ENCODE measurements at regions not wholly inside any gene's neighbourhood (a gene's known extent, or its start where the extent isn't known, plus 50 kb on each side); places are given as distances from the start of the nearest gene placed in this dataset.

DNA sequence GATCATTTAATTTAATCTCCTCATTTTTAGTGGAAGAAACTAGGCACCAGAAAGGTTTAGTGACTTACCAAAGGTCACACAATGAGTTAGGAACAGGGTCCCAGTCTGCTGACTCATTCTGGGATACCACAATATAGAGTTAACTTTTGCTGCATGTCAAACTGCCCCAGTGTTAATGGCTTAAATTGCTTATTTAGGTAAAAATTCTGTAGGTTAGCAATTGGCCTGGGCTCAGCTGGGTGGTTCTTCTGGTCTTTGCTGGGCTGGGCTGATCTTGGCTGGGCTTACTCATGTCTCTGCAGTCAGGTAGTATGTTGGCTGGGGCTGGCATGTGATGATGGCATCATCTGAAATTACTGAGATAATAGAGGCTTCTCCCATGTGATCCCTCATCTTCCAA is 111.6 kb downstream of the EMX2 start:
- no peak overlapping the region for H3K4me2 ChIP-seq (ENCODE audit: control insufficient read depth, insufficient read depth)
- peak; percentile 25 for DNase-seq (ENCODE audit: low read depth, low spot score)
- peaks cover 30% of the 10 kb centered on the region; the same call in 2 of the 3 replicates for H3K9me3 ChIP-seq (replicated peaks; ENCODE audit: control insufficient read depth, insufficient read depth, low read length)
- ChIA-PET SMC1A (ENCODE audit: uncharacterized antibody, unreplicated experiment) (interaction anchor here (0.9 to 17.2 kb wide), 18 partner anchors 10 to 559 kb away, joined by 3 to 300 read pairs (median 5); no protein-coding TSS in a partner anchor), CTCF (interaction anchor here (0.7 to 6.7 kb wide), 9 partner anchors 9 to 157 kb away, joined by 3 to 55 read pairs (median 4); no protein-coding TSS in a partner anchor), RAD21 (ENCODE audit: unreplicated experiment) (interaction anchor here (0.7 to 7.4 kb wide), 10 partner anchors 10 to 114 kb away, joined by 3 to 138 read pairs (median 6); partner anchors contain the start of gene EMX2), POLR2A (interaction anchor here (0.7 to 6.0 kb wide), 6 partner anchors 9 to 34 kb away, joined by 3 to 56 read pairs (median 5); no protein-coding TSS in a partner anchor)
- peaks cover 46% of the 10 kb centered on the region for H3K4me1 ChIP-seq (ENCODE audit: control insufficient read depth, insufficient read depth, low read length)
- no peaks in the 10 kb centered on the region for H3K27me3 ChIP-seq (replicated peaks in 1 of 2; ENCODE audit: control insufficient read depth in 2 of 2, insufficient read depth in 2 of 2, low read length in 1 of 2)
- no peaks in the 10 kb centered on the region for H4K20me1 ChIP-seq (ENCODE audit: control insufficient read depth, insufficient read depth)
- peak overlapping the region; percentile 75; the same call in 1 of the 2 replicates for H3K27ac ChIP-seq (ENCODE audit: control insufficient read depth, insufficient read depth)
- H2AFZ ChIP-seq (ENCODE audit: control insufficient read depth, low read depth, low read length) = no peak overlapping the region
- no peaks in the 10 kb centered on the region for H3K36me3 ChIP-seq (ENCODE audit: control insufficient read depth in 2 of 2, insufficient read depth in 2 of 2, low read length in 1 of 2)
- no peak; the same call in 2 of the 3 replicates for ATAC-seq
- H3K79me2 ChIP-seq (ENCODE audit: control insufficient read depth, insufficient read depth, low read length) = no peaks in the 10 kb centered on the region
- FAIRE-seq = no peak
- H3K9ac ChIP-seq (ENCODE audit: control insufficient read depth, insufficient read depth, low read length) = no peak overlapping the region
- intact Hi-C loops (cut with micrococcal nuclease; ENCODE audit: unreplicated experiment) (loop anchor here (10.0 kb wide), 2 partner anchors 109 to 279 kb away; partner anchors contain the start of genes EMX2 and PDZD8), in situ Hi-C loops (cut with MboI) (no loop called here)
- BruUV-seq (replicated peaks) = no TSS peak
- no peak overlapping the region for H3K4me3 ChIP-seq
- peak; percentile 43; the same call in 1 of the 2 replicates for TF ChIP-seq NR2F1 (conservative IDR thresholded peaks at IDR 0.05)
- TF ChIP-seq CBX5 (IDR thresholded peaks at IDR 0.05; ENCODE audit: low read depth) = peak; percentile 100
- no peak for TF ChIP-seq EP300 (IDR thresholded peaks at IDR 0.05; ENCODE audit: borderline replicate concordance in 1 of 2, control insufficient read depth in 1 of 2, low read depth in 2 of 2, low read length in 2 of 2)
- peak; percentile 69 for TF ChIP-seq ZNF217 (IDR thresholded peaks at IDR 0.05)
- TF ChIP-seq, protein P1, sequence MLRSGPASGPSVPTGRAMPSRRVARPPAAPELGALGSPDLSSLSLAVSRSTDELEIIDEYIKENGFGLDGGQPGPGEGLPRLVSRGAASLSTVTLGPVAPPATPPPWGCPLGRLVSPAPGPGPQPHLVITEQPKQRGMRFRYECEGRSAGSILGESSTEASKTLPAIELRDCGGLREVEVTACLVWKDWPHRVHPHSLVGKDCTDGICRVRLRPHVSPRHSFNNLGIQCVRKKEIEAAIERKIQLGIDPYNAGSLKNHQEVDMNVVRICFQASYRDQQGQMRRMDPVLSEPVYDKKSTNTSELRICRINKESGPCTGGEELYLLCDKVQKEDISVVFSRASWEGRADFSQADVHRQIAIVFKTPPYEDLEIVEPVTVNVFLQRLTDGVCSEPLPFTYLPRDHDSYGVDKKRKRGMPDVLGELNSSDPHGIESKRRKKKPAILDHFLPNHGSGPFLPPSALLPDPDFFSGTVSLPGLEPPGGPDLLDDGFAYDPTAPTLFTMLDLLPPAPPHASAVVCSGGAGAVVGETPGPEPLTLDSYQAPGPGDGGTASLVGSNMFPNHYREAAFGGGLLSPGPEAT (IDR thresholded peaks at IDR 0.05; ENCODE audit: low read depth) = 0 out of 2 replicates have a peak, but pooled peaks have one; percentile 12
- peak; percentile 31; the same call in 1 of the 2 replicates for TF ChIP-seq MTA2 (IDR thresholded peaks at IDR 0.05; ENCODE audit: low read depth)
- TF ChIP-seq HDGF (IDR thresholded peaks at IDR 0.05) = no peak
- TF ChIP-seq, protein P2, sequence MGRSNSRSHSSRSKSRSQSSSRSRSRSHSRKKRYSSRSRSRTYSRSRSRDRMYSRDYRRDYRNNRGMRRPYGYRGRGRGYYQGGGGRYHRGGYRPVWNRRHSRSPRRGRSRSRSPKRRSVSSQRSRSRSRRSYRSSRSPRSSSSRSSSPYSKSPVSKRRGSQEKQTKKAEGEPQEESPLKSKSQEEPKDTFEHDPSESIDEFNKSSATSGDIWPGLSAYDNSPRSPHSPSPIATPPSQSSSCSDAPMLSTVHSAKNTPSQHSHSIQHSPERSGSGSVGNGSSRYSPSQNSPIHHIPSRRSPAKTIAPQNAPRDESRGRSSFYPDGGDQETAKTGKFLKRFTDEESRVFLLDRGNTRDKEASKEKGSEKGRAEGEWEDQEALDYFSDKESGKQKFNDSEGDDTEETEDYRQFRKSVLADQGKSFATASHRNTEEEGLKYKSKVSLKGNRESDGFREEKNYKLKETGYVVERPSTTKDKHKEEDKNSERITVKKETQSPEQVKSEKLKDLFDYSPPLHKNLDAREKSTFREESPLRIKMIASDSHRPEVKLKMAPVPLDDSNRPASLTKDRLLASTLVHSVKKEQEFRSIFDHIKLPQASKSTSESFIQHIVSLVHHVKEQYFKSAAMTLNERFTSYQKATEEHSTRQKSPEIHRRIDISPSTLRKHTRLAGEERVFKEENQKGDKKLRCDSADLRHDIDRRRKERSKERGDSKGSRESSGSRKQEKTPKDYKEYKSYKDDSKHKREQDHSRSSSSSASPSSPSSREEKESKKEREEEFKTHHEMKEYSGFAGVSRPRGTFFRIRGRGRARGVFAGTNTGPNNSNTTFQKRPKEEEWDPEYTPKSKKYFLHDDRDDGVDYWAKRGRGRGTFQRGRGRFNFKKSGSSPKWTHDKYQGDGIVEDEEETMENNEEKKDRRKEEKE (IDR thresholded peaks at IDR 0.05) = no peak
- no peak for TF ChIP-seq IKZF1 (conservative IDR thresholded peaks at IDR 0.05)
- peak; percentile 61 for TF ChIP-seq JUNB (IDR thresholded peaks at IDR 0.05)
- TF ChIP-seq, protein P3, sequence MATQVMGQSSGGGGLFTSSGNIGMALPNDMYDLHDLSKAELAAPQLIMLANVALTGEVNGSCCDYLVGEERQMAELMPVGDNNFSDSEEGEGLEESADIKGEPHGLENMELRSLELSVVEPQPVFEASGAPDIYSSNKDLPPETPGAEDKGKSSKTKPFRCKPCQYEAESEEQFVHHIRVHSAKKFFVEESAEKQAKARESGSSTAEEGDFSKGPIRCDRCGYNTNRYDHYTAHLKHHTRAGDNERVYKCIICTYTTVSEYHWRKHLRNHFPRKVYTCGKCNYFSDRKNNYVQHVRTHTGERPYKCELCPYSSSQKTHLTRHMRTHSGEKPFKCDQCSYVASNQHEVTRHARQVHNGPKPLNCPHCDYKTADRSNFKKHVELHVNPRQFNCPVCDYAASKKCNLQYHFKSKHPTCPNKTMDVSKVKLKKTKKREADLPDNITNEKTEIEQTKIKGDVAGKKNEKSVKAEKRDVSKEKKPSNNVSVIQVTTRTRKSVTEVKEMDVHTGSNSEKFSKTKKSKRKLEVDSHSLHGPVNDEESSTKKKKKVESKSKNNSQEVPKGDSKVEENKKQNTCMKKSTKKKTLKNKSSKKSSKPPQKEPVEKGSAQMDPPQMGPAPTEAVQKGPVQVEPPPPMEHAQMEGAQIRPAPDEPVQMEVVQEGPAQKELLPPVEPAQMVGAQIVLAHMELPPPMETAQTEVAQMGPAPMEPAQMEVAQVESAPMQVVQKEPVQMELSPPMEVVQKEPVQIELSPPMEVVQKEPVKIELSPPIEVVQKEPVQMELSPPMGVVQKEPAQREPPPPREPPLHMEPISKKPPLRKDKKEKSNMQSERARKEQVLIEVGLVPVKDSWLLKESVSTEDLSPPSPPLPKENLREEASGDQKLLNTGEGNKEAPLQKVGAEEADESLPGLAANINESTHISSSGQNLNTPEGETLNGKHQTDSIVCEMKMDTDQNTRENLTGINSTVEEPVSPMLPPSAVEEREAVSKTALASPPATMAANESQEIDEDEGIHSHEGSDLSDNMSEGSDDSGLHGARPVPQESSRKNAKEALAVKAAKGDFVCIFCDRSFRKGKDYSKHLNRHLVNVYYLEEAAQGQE (IDR thresholded peaks at IDR 0.05; ENCODE audit: low read depth, low read length) = no peak
- no peak for TF ChIP-seq KAT2A (conservative IDR thresholded peaks at IDR 0.05; ENCODE audit: control insufficient read depth, low read depth, low read length)

Data from GM12878 (cell line).